T-cell (primary cell): ENCODE measurements at regions not wholly inside any gene's neighbourhood (a gene's known extent, or its start where the extent isn't known, plus 50 kb on each side); places are given as distances from the start of the nearest gene placed in this dataset.

Experiments
- ATAC-seq, 4 experiments: fragments of 200-7000 bp in 3 of 4; fragments of 150-1000 bp in 1 of 4; cut with Tn5 transposase; replicated peaks in 1 of 4; 1 replicate in 3 of 4; 2 replicates in 1 of 4; pipeline ENCODE4 v1.10.0; 2021; ENCODE audit warnings: moderate library complexity in 3 of 4, mild to moderate bottlenecking in 2 of 4, moderate number of reproducible peaks in 1 of 4
- CTCF ChIA-PET, 2 donors: fragments of 300-600 bp; sonication (Branson Sonifier 250); formaldehyde crosslinking; loops; one replicate each; lab custom pipeline; 2022; ENCODE audit warnings: antibody characterized with exemption in 2 of 2; lab: Charles Lee
- POLR2A ChIA-PET, 2 donors: fragments of 300-600 bp; sonication (Branson Sonifier 250); formaldehyde crosslinking; loops; one replicate each; lab custom pipeline; 2022; ENCODE audit warnings: antibody characterized with exemption in 2 of 2; lab: Charles Lee
- DNase-seq, 35 experiments: peaks; one replicate each; pipeline versions ENCODE4 v3.0.0 to v3.0.0-alpha.2; 2013 to 2023
- H3K27ac ChIP-seq: one replicate; pipeline ENCODE4 v1.5.1; 2013; ENCODE audit warnings: low read length
- H3K27me3 ChIP-seq, 2 experiments: replicated peaks in 1 of 2; 1 replicate in 1 of 2; 2 replicates in 1 of 2; pipeline versions ENCODE4 v1.6.1 to v1.7.0; 2013; ENCODE audit warnings: low read length in 1 of 2, mixed read lengths in 1 of 2; ENCODE audit not compliant: control insufficient read depth in 2 of 2, insufficient read depth in 2 of 2; ENCODE audit errors: extremely low read depth in 1 of 2
- H3K36me3 ChIP-seq, 2 donors: 1 replicate in 1 of 2; 2 replicates in 1 of 2; pipeline versions ENCODE4 v1.6.1 to v1.7.0; 2013; ENCODE audit warnings: low read length in 1 of 2; ENCODE audit not compliant: control insufficient read depth in 2 of 2, insufficient read depth in 1 of 2; ENCODE audit errors: extremely low read depth in 1 of 2
- H3K4me1 ChIP-seq, 2 experiments: 1 replicate in 1 of 2; 2 replicates in 1 of 2; pipeline versions ENCODE4 v1.6.1 to v1.7.0; 2013; ENCODE audit warnings: low read length in 2 of 2, mixed read lengths in 1 of 2; ENCODE audit not compliant: insufficient read depth in 2 of 2, control insufficient read depth in 1 of 2; ENCODE audit errors: extremely low read depth in 1 of 2
- H3K4me3 ChIP-seq, 2 donors: 1 replicate in 1 of 2; 2 replicates in 1 of 2; pipeline versions ENCODE4 v1.5.1 to v1.7.0; 2013; ENCODE audit warnings: mild to moderate bottlenecking in 2 of 2, low read length in 1 of 2, moderate library complexity in 1 of 2; ENCODE audit not compliant: control insufficient read depth in 1 of 2; ENCODE audit errors: extremely low read depth in 1 of 2
- H3K9me3 ChIP-seq: 2 replicates; pipeline ENCODE4 v1.7.0; 2013
- H3K27ac Mint-ChIP-seq, 2 donors: one replicate each; pipeline ENCODE4 v1.8.0; 2020 to 2021; ENCODE audit warnings: mild to moderate bottlenecking in 2 of 2, mixed read lengths in 2 of 2
- H3K27me3 Mint-ChIP-seq, 2 donors: one replicate each; pipeline ENCODE4 v1.8.0; 2021 to 2022; ENCODE audit warnings: mixed read lengths in 2 of 2
- H3K36me3 Mint-ChIP-seq: one replicate; pipeline ENCODE4 v1.8.0; 2021; ENCODE audit warnings: mixed read lengths
- H3K4me1 Mint-ChIP-seq, 3 donors: one replicate each; pipeline ENCODE4 v1.8.0; 2020 to 2022; ENCODE audit warnings: mixed read lengths in 3 of 3, mild to moderate bottlenecking in 1 of 3
- H3K4me3 Mint-ChIP-seq, 3 donors: one replicate each; pipeline ENCODE4 v1.8.0; 2020 to 2022; ENCODE audit warnings: mild to moderate bottlenecking in 3 of 3, mixed read lengths in 3 of 3, moderate library complexity in 3 of 3
- H3K9me3 Mint-ChIP-seq, 3 donors: one replicate each; pipeline ENCODE4 v1.8.0; 2020 to 2022; ENCODE audit warnings: mixed read lengths in 3 of 3
- WGBS: methylation state at CpG from one replicate; pipeline ENCODE4 v1.1.5; 2013; ENCODE audit warnings: missing lambda C conversion rate; ENCODE audit not compliant: insufficient coverage; 5-methylcytosine and 5-hydroxymethylcytosine counted together

- H3K4me1 Mint-ChIP-seq, result no peaks in the 10 kb centered on the region
- no peaks in the 10 kb centered on the region for H3K36me3 Mint-ChIP-seq
- Histone ChIP-seq H3K4me1 (no peaks in the 10 kb centered on the region), H3K9me3 (no peaks in the 10 kb centered on the region), H3K36me3 (no peaks in the 10 kb centered on the region), H3K4me3 (no peak overlapping the region), H3K27me3 (no peaks in the 10 kb centered on the region), H3K27ac (no peak overlapping the region)
- peaks cover 0 to 3% (median 0%) of the 10 kb centered on the region in 3 donors for H3K9me3 Mint-ChIP-seq
- POLR2A ChIA-PET, result no interaction called here
- no peaks in the 10 kb centered on the region for H3K27me3 Mint-ChIP-seq
- no peak overlapping the region for H3K4me3 Mint-ChIP-seq
- H3K27ac Mint-ChIP-seq, result no peak overlapping the region
- WGBS, result no CpG with 5 or more reads among the region's 2 CpGs
- no peak for ATAC-seq
- no peak for DNase-seq
- CTCF ChIA-PET, result no interaction called here
These were observed 217.4 kb upstream of the PITX2 start for GRCh38 chr4:110840221-110840654.

GRCh38 chr4:110848787-110849186, 225.9 kb upstream of the PITX2 start:
- no peaks in the 10 kb centered on the region for H3K27me3 Mint-ChIP-seq
- no peaks in the 10 kb centered on the region for H3K4me1 ChIP-seq
- no peaks in the 10 kb centered on the region for H3K9me3 ChIP-seq
- H3K9me3 Mint-ChIP-seq, result peaks cover 0 to 4% (median 0%) of the 10 kb centered on the region in 3 donors
- ChIA-PET POLR2A (no interaction called here), CTCF (no interaction called here)
- ATAC-seq (no peak), DNase-seq (no peak)
- no peak overlapping the region for H3K4me3 Mint-ChIP-seq
- H3K27ac ChIP-seq, result no peak overlapping the region
- WGBS, result no CpG with 5 or more reads among the region's 1 CpG
- H3K4me3 ChIP-seq, result no peak overlapping the region
- H3K27me3 ChIP-seq, result no peaks in the 10 kb centered on the region
- H3K36me3 Mint-ChIP-seq, result no peaks in the 10 kb centered on the region
- no peaks in the 10 kb centered on the region for H3K36me3 ChIP-seq
- H3K4me1 Mint-ChIP-seq, result no peaks in the 10 kb centered on the region
- H3K27ac Mint-ChIP-seq, result no peak overlapping the region

- H3K36me3 ChIP-seq, result no peaks in the 10 kb centered on the region
- no peaks in the 10 kb centered on the region for H3K27me3 ChIP-seq
- H3K9me3 ChIP-seq, result no peaks in the 10 kb centered on the region
- Mint-ChIP-seq H3K27ac (no peak overlapping the region), H3K9me3 (peaks cover 0 to 4% (median 0%) of the 10 kb centered on the region in 3 donors), H3K27me3 (no peaks in the 10 kb centered on the region), H3K4me1 (no peaks in the 10 kb centered on the region), H3K36me3 (no peaks in the 10 kb centered on the region), H3K4me3 (no peak overlapping the region)
- H3K4me1 ChIP-seq, result no peaks in the 10 kb centered on the region
- POLR2A ChIA-PET, result no interaction called here
- 75% methylated on average over 3 of the region's 6 CpGs for whole genome bisulfite sequencing
- no peak overlapping the region for H3K4me3 ChIP-seq
- no peak for ATAC-seq
- no peak overlapping the region for H3K27ac ChIP-seq
- no peak for DNase-seq
- CTCF ChIA-PET, result no interaction called here
These were observed 226.6 kb upstream of the PITX2 start for GRCh38 chr4:110849461-110849860.

GRCh38 chr4:110850461-110851442, 227.9 kb upstream of the PITX2 start:
- H3K4me1 Mint-ChIP-seq, result no peaks in the 10 kb centered on the region
- no peaks in the 10 kb centered on the region for H3K36me3 ChIP-seq
- H3K4me1 ChIP-seq, result no peaks in the 10 kb centered on the region
- no peaks in the 10 kb centered on the region for H3K27me3 Mint-ChIP-seq
- H3K27ac Mint-ChIP-seq, result no peak overlapping the region
- 76% methylated on average over 7 of the region's 12 CpGs for WGBS
- H3K9me3 Mint-ChIP-seq, result peaks cover 0 to 4% (median 0%) of the 10 kb centered on the region in 3 donors
- DNase-seq, result no peak
- POLR2A ChIA-PET, result no interaction called here
- CTCF ChIA-PET, result no interaction called here
- H3K36me3 Mint-ChIP-seq, result no peaks in the 10 kb centered on the region
- no peaks in the 10 kb centered on the region for H3K9me3 ChIP-seq
- no peak overlapping the region for H3K4me3 Mint-ChIP-seq
- no peaks in the 10 kb centered on the region for H3K27me3 ChIP-seq
- ATAC-seq, result no peak
- no peak overlapping the region for H3K27ac ChIP-seq
- no peak overlapping the region for H3K4me3 ChIP-seq

- no peaks in the 10 kb centered on the region for H3K36me3 Mint-ChIP-seq
- ChIA-PET POLR2A (no interaction called here), CTCF (no interaction called here)
- Histone ChIP-seq H3K27ac (no peak overlapping the region), H3K9me3 (no peaks in the 10 kb centered on the region), H3K4me1 (no peaks in the 10 kb centered on the region), H3K27me3 (no peaks in the 10 kb centered on the region), H3K36me3 (no peaks in the 10 kb centered on the region), H3K4me3 (no peak overlapping the region)
- no peak for DNase-seq
- no CpG with 5 or more reads among the region's 2 CpGs for WGBS
- ATAC-seq, result no peak
- peaks cover 0 to 4% (median 0%) of the 10 kb centered on the region in 3 donors for H3K9me3 Mint-ChIP-seq
- no peaks in the 10 kb centered on the region for H3K4me1 Mint-ChIP-seq
- H3K27me3 Mint-ChIP-seq, result no peaks in the 10 kb centered on the region
- no peak overlapping the region for H3K27ac Mint-ChIP-seq
- no peak overlapping the region for H3K4me3 Mint-ChIP-seq
These were observed 229.1 kb upstream of the PITX2 start for GRCh38 chr4:110851989-110852388.

GRCh38 chr4:110852793-110853192, 229.9 kb upstream of the PITX2 start:
- Mint-ChIP-seq H3K27me3 (no peaks in the 10 kb centered on the region), H3K27ac (no peak overlapping the region), H3K4me3 (no peak overlapping the region), H3K36me3 (no peaks in the 10 kb centered on the region), H3K9me3 (peaks cover 0 to 4% (median 0%) of the 10 kb centered on the region in 3 donors), H3K4me1 (no peaks in the 10 kb centered on the region)
- Histone ChIP-seq H3K27me3 (no peaks in the 10 kb centered on the region), H3K4me3 (no peak overlapping the region), H3K4me1 (no peaks in the 10 kb centered on the region), H3K9me3 (no peaks in the 10 kb centered on the region), H3K27ac (no peak overlapping the region), H3K36me3 (no peaks in the 10 kb centered on the region)
- CTCF ChIA-PET, result no interaction called here
- ATAC-seq (no peak), DNase-seq (no peak)
- POLR2A ChIA-PET, result no interaction called here
- WGBS, result no CpG with 5 or more reads among the region's 3 CpGs
